Gastrocnemius medialis (tissue), 4 donors: ENCODE measurements at regions not wholly inside any gene's neighbourhood (a gene's known extent, or its start where the extent isn't known, plus 50 kb on each side); places are given as distances from the start of the nearest gene placed in this dataset.

ENCODE experiments used
- CTCF ChIP-seq, 5 experiments: fragments of 450-650 bp in 3 of 5; fragments of 200-600 bp in 2 of 5; sonication (generic) in 2 of 5; IDR thresholded peaks in 4 of 5; conservative IDR thresholded peaks in 1 of 5; 1 replicate in 4 of 5; 2 replicates in 1 of 5; pipeline ENCODE4 v1.5.1; 2016 to 2019; ENCODE audit warnings: antibody characterized with exemption in 5 of 5, mild to moderate bottlenecking in 3 of 5, moderate library complexity in 3 of 5
- POLR2A ChIP-seq, 2 donors: fragments of 450-650 bp; IDR thresholded peaks; one replicate each; pipeline ENCODE4 v1.6.1; 2017; ENCODE audit warnings: antibody characterized with exemption in 2 of 2, mild to moderate bottlenecking in 2 of 2, moderate library complexity in 2 of 2

GRCh38 chr18:27787547-27787946, 389.4 kb downstream of the CDH2 start:
- TF ChIP-seq CTCF (IDR thresholded peaks at IDR 0.05 in 4 of 5, conservative IDR thresholded peaks at IDR 0.05 in 1 of 5) (no peak), POLR2A (IDR thresholded peaks at IDR 0.05) (no peak)
